H9 (cell line): ENCODE measurements at regions not wholly inside any gene's neighbourhood (a gene's known extent, or its start where the extent isn't known, plus 50 kb on each side); places are given as distances from the start of the nearest gene placed in this dataset.

ENCODE experiments used
- DNase-seq: peaks from one replicate; pipeline ENCODE4 v3.0.0-alpha.2; 2017
- H2AFZ ChIP-seq: one replicate; pipeline ENCODE4 v1.6.1; 2013; ENCODE audit warnings: mild to moderate bottlenecking, low read length, control low read depth, moderate library complexity
- H2AK5ac ChIP-seq: 2 replicates; pipeline ENCODE4 v1.6.1; 2013; ENCODE audit warnings: low read length, control low read depth, mixed read lengths; ENCODE audit not compliant: insufficient read length
- H2BK120ac ChIP-seq: one replicate; pipeline ENCODE4 v1.6.1; 2013; ENCODE audit warnings: low read depth, mild to moderate bottlenecking, low read length, control low read depth, inconsistent platforms; ENCODE audit not compliant: poor library complexity, severe bottlenecking
- H2BK12ac ChIP-seq: 2 replicates; pipeline ENCODE4 v1.6.1; 2013; ENCODE audit warnings: low read length, control low read depth, mixed read lengths, low read depth; ENCODE audit not compliant: insufficient read length
- H2BK15ac ChIP-seq: 2 replicates; pipeline ENCODE4 v1.6.1; 2013; ENCODE audit warnings: low read depth, low read length, control low read depth
- H2BK20ac ChIP-seq: one replicate; pipeline ENCODE4 v1.6.1; 2013; ENCODE audit warnings: low read depth, mild to moderate bottlenecking, low read length, control low read depth, inconsistent platforms; ENCODE audit not compliant: poor library complexity, severe bottlenecking
- H2BK5ac ChIP-seq: 2 replicates; pipeline ENCODE4 v1.6.1; 2013; ENCODE audit warnings: low read length, control low read depth, mixed read lengths; ENCODE audit not compliant: insufficient read length
- H3K14ac ChIP-seq: 2 replicates; pipeline ENCODE4 v1.6.1; 2013; ENCODE audit warnings: low read length, control low read depth; ENCODE audit not compliant: insufficient read depth
- H3K18ac ChIP-seq: 2 replicates; pipeline ENCODE4 v1.6.1; 2013; ENCODE audit warnings: low read depth, mild to moderate bottlenecking, mixed read lengths, low read length, control low read depth; ENCODE audit not compliant: insufficient read length
- H3K23ac ChIP-seq: 2 replicates; pipeline ENCODE4 v1.6.1; 2013; ENCODE audit warnings: low read length, control low read depth, mixed read lengths, low read depth; ENCODE audit not compliant: insufficient read length
- H3K23me2 ChIP-seq: 2 replicates; pipeline ENCODE4 v1.6.1; 2013; ENCODE audit warnings: low read depth, mild to moderate bottlenecking, mixed read lengths, low read length, control low read depth; ENCODE audit not compliant: insufficient read length, poor library complexity, severe bottlenecking
- H3K27ac ChIP-seq: 2 replicates; pipeline ENCODE4 v1.5.1; 2013; ENCODE audit warnings: low read length, control low read depth, mixed read lengths, low read depth; ENCODE audit not compliant: insufficient read length
- H3K27me3 ChIP-seq: 2 replicates; pipeline ENCODE4 v1.6.1; 2013; ENCODE audit warnings: low read length, control low read depth, inconsistent platforms; ENCODE audit not compliant: insufficient read depth
- H3K4ac ChIP-seq: 2 replicates; pipeline ENCODE4 v1.6.1; 2013; ENCODE audit warnings: low read depth, mild to moderate bottlenecking, control low read depth, inconsistent platforms, low read length, moderate library complexity
- H3K4me1 ChIP-seq: 2 replicates; pipeline ENCODE4 v1.6.1; 2013; ENCODE audit warnings: low read length, control low read depth, inconsistent platforms; ENCODE audit not compliant: insufficient read depth
- H3K4me2 ChIP-seq: 2 replicates; pipeline ENCODE4 v1.6.1; 2013; ENCODE audit warnings: low read length, control low read depth, mixed read lengths; ENCODE audit not compliant: insufficient read length, insufficient read depth
- H3K56ac ChIP-seq: 2 replicates; pipeline ENCODE4 v1.6.1; 2013; ENCODE audit warnings: low read depth, mild to moderate bottlenecking, mixed read lengths, low read length, control low read depth; ENCODE audit not compliant: insufficient read length
- H3K79me1 ChIP-seq: 2 replicates; pipeline ENCODE4 v1.6.1; 2013; ENCODE audit warnings: low read depth, mild to moderate bottlenecking, moderate library complexity, low read length, control low read depth, inconsistent platforms; ENCODE audit not compliant: insufficient read depth, poor library complexity, severe bottlenecking
- H3K79me2 ChIP-seq: 2 replicates; pipeline ENCODE4 v1.6.1; 2013; ENCODE audit warnings: low read length, control low read depth, inconsistent platforms; ENCODE audit not compliant: insufficient read depth
- H3K9ac ChIP-seq: 2 replicates; pipeline ENCODE4 v1.6.1; 2013; ENCODE audit warnings: low read length, control low read depth, mixed read lengths; ENCODE audit not compliant: insufficient read length; ENCODE audit errors: extremely low read depth
- H3K9me3 ChIP-seq: one replicate; pipeline ENCODE4 v1.6.1; 2013; ENCODE audit warnings: low read depth, low read length, inconsistent platforms; ENCODE audit not compliant: control insufficient read depth
- H3T11ph ChIP-seq: one replicate; pipeline ENCODE4 v1.6.1; 2013; ENCODE audit warnings: mild to moderate bottlenecking, low read length, control low read depth, inconsistent platforms
- H4K20me1 ChIP-seq: one replicate; pipeline ENCODE4 v1.6.1; 2013; ENCODE audit not compliant: control insufficient read depth, insufficient read length, insufficient read depth
- H4K5ac ChIP-seq: 2 replicates; pipeline ENCODE4 v1.6.1; 2013; ENCODE audit warnings: low read depth, mild to moderate bottlenecking, mixed read lengths, low read length, control low read depth; ENCODE audit not compliant: insufficient read length
- H4K8ac ChIP-seq: replicated peaks from 2 replicates; pipeline ENCODE4 v1.6.1; 2013; ENCODE audit warnings: low read length, control low read depth, mixed read lengths, low read depth; ENCODE audit not compliant: insufficient read length
- H4K91ac ChIP-seq: 2 replicates; pipeline ENCODE4 v1.6.1; 2013; ENCODE audit warnings: low read depth, mild to moderate bottlenecking, moderate library complexity, mixed read lengths, low read length, control low read depth; ENCODE audit not compliant: insufficient read length
- H3K27ac Mint-ChIP-seq, 3 experiments: 2 replicates in 2 of 3; 3 replicates in 1 of 3; pipeline ENCODE4 v1.8.0; 2020 to 2021; ENCODE audit warnings: mixed read lengths in 3 of 3, mild to moderate bottlenecking in 1 of 3, moderate library complexity in 1 of 3
- H3K27me3 Mint-ChIP-seq: 2 replicates; pipeline ENCODE4 v1.8.0; 2021; ENCODE audit warnings: low read depth, mild to moderate bottlenecking, moderate library complexity, mixed read lengths
- H3K36me3 Mint-ChIP-seq, 3 experiments: 2 replicates in 2 of 3; 3 replicates in 1 of 3; pipeline ENCODE4 v1.8.0; 2020 to 2021; ENCODE audit warnings: low read depth in 3 of 3, mixed read lengths in 3 of 3; ENCODE audit not compliant: insufficient read depth in 1 of 3
- H3K4me1 Mint-ChIP-seq, 2 experiments: 2 replicates each; pipeline ENCODE4 v1.8.0; 2020; ENCODE audit warnings: mixed read lengths in 2 of 2
- H3K4me3 Mint-ChIP-seq, 2 experiments: 2 replicates in 1 of 2; 3 replicates in 1 of 2; pipeline ENCODE4 v1.8.0; 2020 to 2021; ENCODE audit warnings: mild to moderate bottlenecking in 2 of 2, mixed read lengths in 2 of 2, moderate library complexity in 1 of 2
- H3K9me3 Mint-ChIP-seq, 2 experiments: 2 replicates in 1 of 2; 3 replicates in 1 of 2; pipeline ENCODE4 v1.8.0; 2020; ENCODE audit warnings: mild to moderate bottlenecking in 2 of 2, mixed read lengths in 2 of 2, moderate library complexity in 1 of 2
- CTCF ChIP-seq: fragments of 200-600 bp; sonication (generic); conservative IDR thresholded peaks from 3 replicates; pipeline ENCODE4 v1.8.0; 2021; ENCODE audit warnings: antibody characterized with exemption, mild to moderate bottlenecking
- WGBS: extraction: QIAGEN DNeasy Blood & Tissue Kit; methylation state at CpG from one replicate; pipeline ENCODE4 v1.1.7; 2013; ENCODE audit warnings: missing lambda C conversion rate, low lambda C conversion rate, mixed read lengths; ENCODE audit not compliant: insufficient read length; ENCODE audit errors: extremely low coverage; 5-methylcytosine and 5-hydroxymethylcytosine counted together

- no peak overlapping the region for H4K8ac ChIP-seq
- no peaks in the 10 kb centered on the region for H3K23me2 ChIP-seq
- H2BK20ac ChIP-seq = no peak overlapping the region
- no peak overlapping the region for H3K9ac ChIP-seq
- H3K4me2 ChIP-seq = no peak overlapping the region
- no peak overlapping the region for H3K56ac ChIP-seq
- no peak overlapping the region for H2BK5ac ChIP-seq
- Mint-ChIP-seq H3K36me3 (peaks cover 0 to 12% (median 3%) of the 10 kb centered on the region in 3 experiments; a peak in 3 of 7 replicates), H3K27me3 (no peaks in the 10 kb centered on the region), H3K27ac (no peak overlapping the region; a peak in 1 of 7 replicates), H3K4me1 (peaks cover 15 to 18% of the 10 kb centered on the region in 2 experiments), H3K4me3 (no peak overlapping the region), H3K9me3 (peaks cover 3% of the 10 kb centered on the region in 2 experiments; a peak in 4 of 5 replicates)
- H4K5ac ChIP-seq = no peak overlapping the region
- H2BK15ac ChIP-seq = no peak overlapping the region
- no peaks in the 10 kb centered on the region for H3K9me3 ChIP-seq
- H3K18ac ChIP-seq = no peak overlapping the region
- no peaks in the 10 kb centered on the region; the same call in 1 of the 2 replicates for H3K4me1 ChIP-seq
- no peak overlapping the region for H2AK5ac ChIP-seq
- no peak overlapping the region for H2AFZ ChIP-seq
- H3T11ph ChIP-seq = no peak overlapping the region
- no peak overlapping the region for H3K27ac ChIP-seq
- no CpG with 5 or more reads among the region's 3 CpGs for WGBS
- no peaks in the 10 kb centered on the region for H3K27me3 ChIP-seq
- no peak for TF ChIP-seq CTCF
- no peak overlapping the region for H3K4ac ChIP-seq
- H3K14ac ChIP-seq = no peak overlapping the region
- H2BK120ac ChIP-seq = no peak overlapping the region
- no peak overlapping the region for H3K23ac ChIP-seq
- H3K79me1 ChIP-seq = no peaks in the 10 kb centered on the region
- H2BK12ac ChIP-seq = no peak overlapping the region
- H3K79me2 ChIP-seq = no peaks in the 10 kb centered on the region
- no peak for DNase-seq
- H4K20me1 ChIP-seq = no peaks in the 10 kb centered on the region
- H4K91ac ChIP-seq = no peak overlapping the region
These were observed 339.7 kb upstream of the NWD2 start for GRCh38 chr4:36904823-36905222.
